ENCODE measurements at regions not wholly inside any gene's neighbourhood (a gene's known extent, or its start where the extent isn't known, plus 50 kb on each side); places are given as distances from the start of the nearest gene placed in this dataset.

DNA sequence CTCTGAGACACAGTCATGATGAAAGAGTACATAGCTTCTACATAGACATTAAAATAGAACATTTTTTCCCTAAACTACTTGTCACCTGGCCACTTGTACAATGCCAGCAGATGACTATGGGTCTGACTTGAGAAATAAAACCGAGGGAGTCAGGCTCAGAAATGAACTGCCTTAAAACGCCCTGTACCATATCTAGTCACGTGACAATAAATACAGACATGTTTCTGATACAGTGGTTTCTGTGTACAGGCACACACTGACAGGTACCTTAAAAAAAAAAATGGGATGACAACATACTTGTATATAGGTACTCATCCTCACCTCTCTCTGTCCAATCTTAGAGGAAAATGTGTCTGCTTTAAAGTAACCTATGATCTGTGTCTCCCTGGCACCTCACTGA is 144.1 kb downstream of the SH3BGRL2 start:
- TF ChIP-seq, protein P1, sequence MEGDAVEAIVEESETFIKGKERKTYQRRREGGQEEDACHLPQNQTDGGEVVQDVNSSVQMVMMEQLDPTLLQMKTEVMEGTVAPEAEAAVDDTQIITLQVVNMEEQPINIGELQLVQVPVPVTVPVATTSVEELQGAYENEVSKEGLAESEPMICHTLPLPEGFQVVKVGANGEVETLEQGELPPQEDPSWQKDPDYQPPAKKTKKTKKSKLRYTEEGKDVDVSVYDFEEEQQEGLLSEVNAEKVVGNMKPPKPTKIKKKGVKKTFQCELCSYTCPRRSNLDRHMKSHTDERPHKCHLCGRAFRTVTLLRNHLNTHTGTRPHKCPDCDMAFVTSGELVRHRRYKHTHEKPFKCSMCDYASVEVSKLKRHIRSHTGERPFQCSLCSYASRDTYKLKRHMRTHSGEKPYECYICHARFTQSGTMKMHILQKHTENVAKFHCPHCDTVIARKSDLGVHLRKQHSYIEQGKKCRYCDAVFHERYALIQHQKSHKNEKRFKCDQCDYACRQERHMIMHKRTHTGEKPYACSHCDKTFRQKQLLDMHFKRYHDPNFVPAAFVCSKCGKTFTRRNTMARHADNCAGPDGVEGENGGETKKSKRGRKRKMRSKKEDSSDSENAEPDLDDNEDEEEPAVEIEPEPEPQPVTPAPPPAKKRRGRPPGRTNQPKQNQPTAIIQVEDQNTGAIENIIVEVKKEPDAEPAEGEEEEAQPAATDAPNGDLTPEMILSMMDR (IDR thresholded peaks at IDR 0.05 in 4 of 5, conservative IDR thresholded peaks at IDR 0.05 in 1 of 5), result no peak
- TF ChIP-seq POLR2A (IDR thresholded peaks at IDR 0.05), result no peak

Data from gastrocnemius medialis (tissue), 4 donors.